Glutamatergic neuron (in vitro differentiated cells): ENCODE measurements at regions not wholly inside any gene's neighbourhood (a gene's known extent, or its start where the extent isn't known, plus 50 kb on each side); places are given as distances from the start of the nearest gene placed in this dataset.

Experiments
- DNase-seq: peaks from one replicate; pipeline ENCODE4 v3.0.0; 2022
- H3K27ac Mint-ChIP-seq: one replicate; pipeline ENCODE4 v1.8.0; 2020; ENCODE audit warnings: mild to moderate bottlenecking, mixed read lengths, inconsistent platforms; ENCODE audit not compliant: unreplicated experiment
- H3K27me3 Mint-ChIP-seq: one replicate; pipeline ENCODE4 v1.8.0; 2020; ENCODE audit warnings: mild to moderate bottlenecking, moderate library complexity, mixed read lengths, inconsistent platforms; ENCODE audit not compliant: unreplicated experiment
- H3K36me3 Mint-ChIP-seq: one replicate; pipeline ENCODE4 v1.8.0; 2020; ENCODE audit warnings: mild to moderate bottlenecking, mixed read lengths, inconsistent platforms; ENCODE audit not compliant: unreplicated experiment
- H3K4me1 Mint-ChIP-seq: one replicate; pipeline ENCODE4 v1.8.0; 2020; ENCODE audit warnings: mild to moderate bottlenecking, low read depth, mixed read lengths, inconsistent platforms; ENCODE audit not compliant: unreplicated experiment
- H3K4me3 Mint-ChIP-seq: one replicate; pipeline ENCODE4 v1.8.0; 2020; ENCODE audit warnings: mild to moderate bottlenecking, mixed read lengths, inconsistent platforms; ENCODE audit not compliant: unreplicated experiment
- H3K9me3 Mint-ChIP-seq: one replicate; pipeline ENCODE4 v1.8.0; 2020; ENCODE audit warnings: mild to moderate bottlenecking, moderate library complexity, mixed read lengths, inconsistent platforms; ENCODE audit not compliant: unreplicated experiment
- CTCF ChIP-seq: fragments of 200-600 bp; sonication (generic); IDR thresholded peaks from one replicate; pipeline ENCODE4 v1.5.0; 2021; ENCODE audit not compliant: partially characterized antibody, unreplicated experiment

- Mint-ChIP-seq H3K27me3 (peaks cover 9% of the 10 kb centered on the region), H3K4me3 (no peak overlapping the region), H3K9me3 (peaks cover 5% of the 10 kb centered on the region), H3K27ac (no peak overlapping the region), H3K36me3 (no peaks in the 10 kb centered on the region), H3K4me1 (peaks cover 13% of the 10 kb centered on the region)
- DNase-seq: no peak
- no peak for TF ChIP-seq CTCF
These were observed 92.9 kb upstream of the FOXP4 start for GRCh38 chr6:41453244-41453643.

- H3K4me3 Mint-ChIP-seq: no peak overlapping the region
- H3K27ac Mint-ChIP-seq: no peak overlapping the region
These were observed 91.9 kb upstream of the FOXP4 start for GRCh38 chr6:41454189-41454789.

GRCh38 chr6:41455410-41455809, 90.8 kb upstream of the FOXP4 start:
- DNase-seq: no peak
- no peaks in the 10 kb centered on the region for H3K36me3 Mint-ChIP-seq
- peaks cover 6% of the 10 kb centered on the region for H3K27me3 Mint-ChIP-seq
- H3K27ac Mint-ChIP-seq: no peak overlapping the region
- peaks cover 4% of the 10 kb centered on the region for H3K9me3 Mint-ChIP-seq
- no peak overlapping the region for H3K4me3 Mint-ChIP-seq
- no peak for TF ChIP-seq CTCF
- peaks cover 12% of the 10 kb centered on the region for H3K4me1 Mint-ChIP-seq

More at GRCh38 chr6:41454189-41454789, 91.9 kb upstream of the FOXP4 start:
- Mint-ChIP-seq H3K4me1 (peaks cover 13% of the 10 kb centered on the region), H3K27me3 (peaks cover 6% of the 10 kb centered on the region), H3K9me3 (peaks cover 5% of the 10 kb centered on the region), H3K36me3 (no peaks in the 10 kb centered on the region)
- no peak for DNase-seq
- TF ChIP-seq CTCF: no peak

GRCh38 chr6:41455818-41456217, 90.4 kb upstream of the FOXP4 start:
- no peak for DNase-seq
- TF ChIP-seq CTCF: no peak
- Mint-ChIP-seq H3K36me3 (no peaks in the 10 kb centered on the region), H3K9me3 (peaks cover 1% of the 10 kb centered on the region), H3K27me3 (peaks cover 6% of the 10 kb centered on the region), H3K27ac (no peak overlapping the region), H3K4me1 (peaks cover 8% of the 10 kb centered on the region), H3K4me3 (no peak overlapping the region)

GRCh38 chr6:41457303-41457670, 88.9 kb upstream of the FOXP4 start:
- no peak for DNase-seq
- Mint-ChIP-seq H3K27me3 (peaks cover 3% of the 10 kb centered on the region), H3K4me3 (no peak overlapping the region), H3K27ac (no peak overlapping the region), H3K36me3 (no peaks in the 10 kb centered on the region), H3K9me3 (no peaks in the 10 kb centered on the region), H3K4me1 (peaks cover 2% of the 10 kb centered on the region)
- no peak for TF ChIP-seq CTCF
